Trophoblast cell (in vitro differentiated cells and primary cell): ENCODE measurements at regions not wholly inside any gene's neighbourhood (a gene's known extent, or its start where the extent isn't known, plus 50 kb on each side); places are given as distances from the start of the nearest gene placed in this dataset.

Source experiments
- DNase-seq, 2 donors: peaks; one replicate each; pipeline ENCODE4 v3.0.0-alpha.2; 2016
- H2AFZ ChIP-seq: 2 replicates; pipeline ENCODE4 v1.6.1; 2013; ENCODE audit warnings: low read length, moderate library complexity, mild to moderate bottlenecking; ENCODE audit not compliant: insufficient read depth, poor library complexity
- H2AK5ac ChIP-seq: 2 replicates; pipeline ENCODE4 v1.6.1; 2013; ENCODE audit warnings: mild to moderate bottlenecking, low read length
- H2BK120ac ChIP-seq: 2 replicates; pipeline ENCODE4 v1.6.1; 2013; ENCODE audit warnings: low read length, mild to moderate bottlenecking, moderate library complexity; ENCODE audit not compliant: insufficient read depth, poor library complexity
- H2BK12ac ChIP-seq: 2 replicates; pipeline ENCODE4 v1.6.1; 2013; ENCODE audit warnings: mild to moderate bottlenecking, low read length, moderate library complexity
- H2BK5ac ChIP-seq: 2 replicates; pipeline ENCODE4 v1.6.1; 2013; ENCODE audit warnings: low read length, low read depth, moderate library complexity, mild to moderate bottlenecking; ENCODE audit not compliant: poor library complexity
- H3K14ac ChIP-seq: 2 replicates; pipeline ENCODE4 v1.6.1; 2013; ENCODE audit warnings: mild to moderate bottlenecking, low read length
- H3K18ac ChIP-seq: 2 replicates; pipeline ENCODE4 v1.6.1; 2013; ENCODE audit warnings: mild to moderate bottlenecking, low read length
- H3K23ac ChIP-seq: 2 replicates; pipeline ENCODE4 v1.6.1; 2013; ENCODE audit warnings: low read length
- H3K27ac ChIP-seq: 2 replicates; pipeline ENCODE4 v1.5.1; 2013; ENCODE audit warnings: low read depth, mild to moderate bottlenecking, inconsistent platforms, low read length, moderate library complexity
- H3K27me3 ChIP-seq: 2 replicates; pipeline ENCODE4 v1.6.1; 2013; ENCODE audit warnings: inconsistent platforms, mild to moderate bottlenecking, low read length, moderate library complexity; ENCODE audit not compliant: insufficient read depth
- H3K36me3 ChIP-seq, 2 experiments: 1 replicate in 1 of 2; 2 replicates in 1 of 2; pipeline ENCODE4 v1.6.1; 2013; ENCODE audit warnings: low read length in 2 of 2, mild to moderate bottlenecking in 2 of 2, moderate library complexity in 1 of 2; ENCODE audit not compliant: insufficient read depth in 2 of 2, control insufficient read depth in 1 of 2
- H3K4ac ChIP-seq: 2 replicates; pipeline ENCODE4 v1.6.1; 2013; ENCODE audit warnings: low read depth, mild to moderate bottlenecking, low read length, moderate library complexity
- H3K4me1 ChIP-seq, 2 experiments: 1 replicate in 1 of 2; 2 replicates in 1 of 2; pipeline ENCODE4 v1.6.1; 2013; ENCODE audit warnings: low read length in 2 of 2, mild to moderate bottlenecking in 2 of 2, moderate library complexity in 1 of 2; ENCODE audit not compliant: insufficient read depth in 2 of 2, control insufficient read depth in 1 of 2
- H3K4me2 ChIP-seq: 2 replicates; pipeline ENCODE4 v1.6.1; 2013; ENCODE audit warnings: inconsistent platforms, mild to moderate bottlenecking, low read length, moderate library complexity
- H3K4me3 ChIP-seq: 2 replicates; pipeline ENCODE4 v1.5.1; 2013; ENCODE audit warnings: mild to moderate bottlenecking, low read depth, low read length, inconsistent platforms
- H3K79me1 ChIP-seq: one replicate; pipeline ENCODE4 v1.6.1; 2013; ENCODE audit warnings: low read length
- H3K79me2 ChIP-seq: 2 replicates; pipeline ENCODE4 v1.6.1; 2013; ENCODE audit warnings: low read length, mild to moderate bottlenecking; ENCODE audit not compliant: control insufficient read depth, insufficient read depth, poor library complexity
- H3K9ac ChIP-seq: 2 replicates; pipeline ENCODE4 v1.6.1; 2013; ENCODE audit warnings: mild to moderate bottlenecking, low read length
- H3K9me3 ChIP-seq: 2 replicates; pipeline ENCODE4 v1.6.1; 2013; ENCODE audit warnings: low read depth, mild to moderate bottlenecking, control low read depth, inconsistent platforms, low read length; ENCODE audit not compliant: insufficient read depth
- H4K12ac ChIP-seq: 2 replicates; pipeline ENCODE4 v1.6.1; 2013; ENCODE audit warnings: low read depth, mild to moderate bottlenecking, low read length, moderate library complexity
- H4K8ac ChIP-seq: 2 replicates; pipeline ENCODE4 v1.6.1; 2013; ENCODE audit warnings: low read depth, mild to moderate bottlenecking, low read length, moderate library complexity
- H4K91ac ChIP-seq: one replicate; pipeline ENCODE4 v1.6.1; 2013; ENCODE audit warnings: low read depth, mild to moderate bottlenecking, low read length, moderate library complexity
- WGBS: extraction: QIAGEN DNeasy Blood & Tissue Kit; methylation state at CpG from one replicate; pipeline ENCODE4 v1.1.7; 2013; ENCODE audit warnings: missing lambda C conversion rate; ENCODE audit not compliant: insufficient read length, insufficient coverage; ENCODE audit errors: extremely low coverage; 5-methylcytosine and 5-hydroxymethylcytosine counted together

DNA sequence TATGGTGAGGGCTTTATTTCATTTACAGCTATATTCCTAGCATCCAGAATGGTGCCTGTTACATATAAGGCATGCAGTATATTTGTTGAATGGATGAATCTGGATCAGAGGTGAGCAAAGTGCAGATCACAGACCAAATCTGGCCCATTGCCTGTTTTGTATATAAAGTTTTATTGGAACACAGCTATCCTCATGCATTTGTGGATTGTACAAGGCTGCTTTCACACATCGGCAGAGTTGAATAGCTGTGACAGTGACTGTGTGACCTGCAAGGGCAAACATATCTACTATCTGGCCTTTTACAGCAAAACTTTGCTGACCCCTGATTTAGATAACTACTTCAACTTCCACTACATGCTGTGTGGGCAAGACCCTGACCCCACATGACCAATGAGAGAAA lies 54.0 kb upstream of the MRPS6 start:
- H4K8ac ChIP-seq: no peak overlapping the region
- H3K36me3 ChIP-seq: no peaks in the 10 kb centered on the region
- no peak overlapping the region for H4K12ac ChIP-seq
- no peak overlapping the region for H3K14ac ChIP-seq
- H3K4me3 ChIP-seq: no peak overlapping the region
- no peaks in the 10 kb centered on the region for H3K27me3 ChIP-seq
- no peaks in the 10 kb centered on the region for H3K4me1 ChIP-seq
- H3K79me1 ChIP-seq: no peaks in the 10 kb centered on the region
- no peak overlapping the region for H3K9ac ChIP-seq
- no peak overlapping the region for H2AFZ ChIP-seq
- no peak overlapping the region for H2AK5ac ChIP-seq
- no peak overlapping the region for H3K18ac ChIP-seq
- no peak overlapping the region for H4K91ac ChIP-seq
- no peak overlapping the region for H3K4me2 ChIP-seq
- H3K9me3 ChIP-seq: peaks cover 2% of the 10 kb centered on the region
- no peak overlapping the region for H3K27ac ChIP-seq
- no peaks in the 10 kb centered on the region for H3K79me2 ChIP-seq
- H3K4ac ChIP-seq: no peak overlapping the region
- H3K23ac ChIP-seq: no peak overlapping the region
- no peak overlapping the region for H2BK12ac ChIP-seq
- WGBS: no CpG with 5 or more reads among the region's 1 CpG
- DNase-seq: no peak
- no peak overlapping the region for H2BK5ac ChIP-seq
- H2BK120ac ChIP-seq: no peak overlapping the region

DNA sequence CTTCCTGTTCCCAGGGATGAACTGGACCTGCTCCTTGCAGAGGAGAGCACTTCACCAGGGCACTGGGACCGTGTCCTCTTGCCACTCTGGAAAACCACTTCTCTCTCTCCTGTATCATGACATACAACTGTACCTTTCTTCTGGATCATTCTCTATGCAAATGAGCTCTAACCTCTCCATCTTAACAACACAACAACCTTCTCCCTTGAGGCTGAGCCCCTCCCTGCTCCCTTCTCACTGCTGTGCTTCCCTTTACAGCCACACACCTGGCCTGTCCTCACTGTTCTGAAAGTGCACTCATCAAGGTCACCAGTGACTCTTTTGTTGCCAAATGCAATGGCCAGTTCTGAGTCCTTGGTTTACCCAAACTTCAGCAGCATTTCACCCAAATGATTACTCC lies 54.5 kb upstream of the MRPS6 start:
- Histone ChIP-seq H3K79me1 (no peaks in the 10 kb centered on the region), H3K27me3 (no peaks in the 10 kb centered on the region), H3K4ac (no peak overlapping the region), H3K9ac (no peak overlapping the region), H3K9me3 (peaks cover 2% of the 10 kb centered on the region), H2BK5ac (no peak overlapping the region), H3K18ac (no peak overlapping the region), H2AFZ (no peak overlapping the region), H3K4me1 (no peaks in the 10 kb centered on the region), H4K91ac (no peak overlapping the region), H4K8ac (no peak overlapping the region), H3K14ac (no peak overlapping the region), H4K12ac (no peak overlapping the region), H2BK120ac (no peak overlapping the region), H3K79me2 (no peaks in the 10 kb centered on the region), H2AK5ac (no peak overlapping the region), H3K36me3 (no peaks in the 10 kb centered on the region), H3K23ac (no peak overlapping the region), H3K27ac (no peak overlapping the region), H3K4me3 (no peak overlapping the region), H3K4me2 (no peak overlapping the region), H2BK12ac (no peak overlapping the region)
- WGBS: no CpG with 5 or more reads among the region's 1 CpG
- no peak for DNase-seq

DNA sequence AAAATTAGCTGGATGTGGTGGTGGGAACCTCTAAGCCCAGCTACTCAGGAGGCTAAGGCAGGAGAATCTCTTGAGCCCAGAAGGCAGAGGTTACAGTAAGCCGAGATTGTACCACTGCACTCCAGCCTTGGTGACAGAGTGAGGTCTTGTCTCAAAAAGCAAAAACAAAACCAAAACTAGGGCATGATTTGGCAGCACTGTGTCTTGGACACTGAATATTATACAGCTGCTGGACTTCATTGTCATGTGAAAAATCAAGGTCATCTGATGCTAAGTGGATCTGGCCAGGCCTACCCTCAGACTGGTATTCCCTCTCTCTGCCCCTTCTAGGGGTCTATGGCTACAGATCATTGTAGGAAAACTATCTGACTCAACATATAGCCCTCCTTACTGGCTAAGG lies 55.2 kb upstream of the MRPS6 start:
- no peaks in the 10 kb centered on the region for H3K27me3 ChIP-seq
- H4K91ac ChIP-seq: no peak overlapping the region
- no peaks in the 10 kb centered on the region for H3K36me3 ChIP-seq
- no peak overlapping the region for H2BK5ac ChIP-seq
- no peak overlapping the region for H3K4me2 ChIP-seq
- H2BK120ac ChIP-seq: no peak overlapping the region
- no peak for DNase-seq
- no peak overlapping the region for H3K18ac ChIP-seq
- H3K9me3 ChIP-seq: peaks cover 2% of the 10 kb centered on the region
- H3K4ac ChIP-seq: no peak overlapping the region
- H4K12ac ChIP-seq: no peak overlapping the region
- no peak overlapping the region for H3K9ac ChIP-seq
- H3K79me2 ChIP-seq: no peaks in the 10 kb centered on the region
- H2AK5ac ChIP-seq: no peak overlapping the region
- WGBS: no CpG with 5 or more reads among the region's 1 CpG
- H3K4me3 ChIP-seq: no peak overlapping the region
- H3K23ac ChIP-seq: peak overlapping the region; percentile 90
- no peaks in the 10 kb centered on the region for H3K79me1 ChIP-seq
- H3K14ac ChIP-seq: no peak overlapping the region
- H3K27ac ChIP-seq: no peak overlapping the region
- no peaks in the 10 kb centered on the region for H3K4me1 ChIP-seq
- H2BK12ac ChIP-seq: no peak overlapping the region
- H2AFZ ChIP-seq: no peak overlapping the region
- H4K8ac ChIP-seq: no peak overlapping the region

DNA sequence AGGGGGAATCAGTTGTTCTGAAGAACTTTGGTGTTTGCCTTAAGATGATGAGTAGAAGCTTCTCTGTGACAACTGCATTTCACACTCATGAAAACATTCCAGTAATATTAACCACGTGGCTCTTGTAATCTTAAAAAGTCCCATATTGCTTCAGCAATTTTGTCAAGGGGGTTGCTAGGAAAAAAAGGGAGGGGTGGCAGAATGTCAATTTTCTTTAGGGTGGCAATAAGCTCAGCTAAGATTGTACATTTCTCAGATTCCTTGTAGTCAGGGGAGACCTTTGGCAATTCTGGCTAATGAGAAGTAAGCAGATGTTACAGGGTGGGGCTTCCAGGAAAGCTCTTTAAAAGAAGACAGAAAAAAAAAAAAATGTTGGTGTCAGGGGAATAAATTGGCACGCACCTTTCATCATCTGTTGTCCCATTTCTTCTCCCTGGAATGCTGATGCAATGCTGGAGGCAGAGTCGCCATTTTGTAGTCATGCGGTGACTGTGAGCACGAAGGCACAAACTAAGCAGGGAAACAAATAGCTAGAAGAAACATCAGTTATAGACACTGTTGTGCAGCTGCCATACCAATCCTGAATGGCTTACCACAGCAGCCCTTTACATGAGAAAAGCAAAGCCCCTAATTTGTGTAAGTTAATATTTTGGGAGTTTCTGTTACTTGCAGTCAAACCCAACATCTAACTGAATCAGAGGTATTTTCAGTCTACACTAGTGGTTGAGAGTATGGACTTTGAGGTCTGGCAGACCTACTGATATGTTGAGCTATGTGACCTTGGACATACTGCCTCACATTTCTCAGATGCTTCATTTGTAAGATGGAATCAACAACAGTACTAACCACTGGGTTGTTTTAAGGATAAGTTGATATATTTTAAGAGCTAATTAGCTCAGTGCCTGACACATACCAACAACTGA lies 56.1 kb upstream of the MRPS6 start:
- H3K18ac ChIP-seq: no peak overlapping the region

More for the DNA sequence above, 56.1 kb upstream of the MRPS6 start:
- no peak overlapping the region for H4K12ac ChIP-seq
- no peaks in the 10 kb centered on the region for H3K4me1 ChIP-seq
- no peak overlapping the region for H3K27ac ChIP-seq
- H3K14ac ChIP-seq: no peak overlapping the region
- no peak overlapping the region for H3K4me3 ChIP-seq
- H4K91ac ChIP-seq: no peak overlapping the region
- H2AFZ ChIP-seq: no peak overlapping the region
- H3K4me2 ChIP-seq: no peak overlapping the region
- no peaks in the 10 kb centered on the region for H3K36me3 ChIP-seq
- H3K27me3 ChIP-seq: no peaks in the 10 kb centered on the region
- no peak overlapping the region for H2BK120ac ChIP-seq
- H3K4ac ChIP-seq: no peak overlapping the region
- peaks cover 2% of the 10 kb centered on the region for H3K9me3 ChIP-seq
- H3K79me1 ChIP-seq: no peaks in the 10 kb centered on the region
- DNase-seq: peak; percentile 24 to 72
- no CpG with 5 or more reads among the region's 5 CpGs for WGBS
- H3K79me2 ChIP-seq: no peaks in the 10 kb centered on the region
- H3K9ac ChIP-seq: no peak overlapping the region
- H3K23ac ChIP-seq: no peak overlapping the region
- no peak overlapping the region for H2BK12ac ChIP-seq
- no peak overlapping the region for H4K8ac ChIP-seq
- H2BK5ac ChIP-seq: no peak overlapping the region
- no peak overlapping the region for H2AK5ac ChIP-seq
